ENCODE measurements at regions not wholly inside any gene's neighbourhood (a gene's known extent, or its start where the extent isn't known, plus 50 kb on each side); places are given as distances from the start of the nearest gene placed in this dataset.

DNA sequence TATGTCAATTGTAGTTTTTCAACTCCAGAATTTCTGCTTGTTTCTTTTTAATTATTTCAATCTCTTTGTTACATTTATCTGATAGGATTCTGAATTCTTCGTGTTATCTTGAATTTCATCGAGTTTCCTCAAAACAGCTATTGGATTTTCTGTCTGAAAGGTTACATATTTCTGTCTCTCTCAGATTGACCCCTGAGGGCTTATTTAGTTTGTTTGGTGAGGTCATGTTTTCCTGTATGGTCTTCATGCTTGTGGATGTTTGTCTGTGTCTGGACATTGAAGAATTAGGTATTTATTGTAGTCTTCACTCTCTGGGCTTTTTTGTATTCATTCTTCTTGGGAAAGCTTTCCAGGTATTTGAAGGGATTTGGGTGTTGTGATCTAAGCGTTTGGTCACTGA, 85.6 kb downstream of the SNAPC1 start:
- TF ChIP-seq CTCF (IDR thresholded peaks at IDR 0.05; ENCODE audit: low read depth, low read length) = no peak
- Histone ChIP-seq H3K9me3 (ENCODE audit: severe bottlenecking) (no peaks in the 10 kb centered on the region), H3K27ac (no peak overlapping the region), H3K27me3 (ENCODE audit: insufficient read depth, low read depth, severe bottlenecking) (no peaks in the 10 kb centered on the region), H3K36me3 (no peaks in the 10 kb centered on the region), H3K4me3 (ENCODE audit: low read depth, low read length) (no peak overlapping the region)
- DNase-seq = no peak

DNA sequence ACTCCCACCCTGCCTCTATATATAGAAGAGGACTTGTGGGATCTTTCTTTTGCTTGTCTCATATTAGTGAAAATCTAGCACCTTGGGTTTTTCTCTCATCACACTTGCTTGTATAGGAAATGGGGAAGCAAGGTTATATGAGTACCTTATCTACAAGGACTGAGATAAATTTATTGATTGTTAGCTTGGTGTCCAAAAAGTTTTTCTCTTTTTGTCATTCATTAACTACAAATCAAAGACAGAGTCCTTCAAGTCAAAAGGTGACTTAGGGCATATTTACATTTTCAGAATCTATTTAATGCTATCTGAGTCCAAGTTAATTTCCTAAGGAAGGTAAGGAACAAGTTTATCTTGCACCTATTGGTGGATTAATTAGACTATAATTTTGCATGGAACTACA, 92.7 kb downstream of the SNAPC1 start:
- DNase-seq = no peak
- Histone ChIP-seq H3K27me3 (ENCODE audit: insufficient read depth, low read depth, severe bottlenecking) (no peaks in the 10 kb centered on the region), H3K4me3 (ENCODE audit: low read depth, low read length) (no peak overlapping the region), H3K36me3 (no peaks in the 10 kb centered on the region), H3K9me3 (ENCODE audit: severe bottlenecking) (no peaks in the 10 kb centered on the region), H3K27ac (no peak overlapping the region)
- no peak for TF ChIP-seq CTCF (IDR thresholded peaks at IDR 0.05; ENCODE audit: low read depth, low read length)

- DNase-seq = peak; percentile 52
- Histone ChIP-seq H3K9me3 (ENCODE audit: severe bottlenecking) (no peaks in the 10 kb centered on the region), H3K27ac (no peak overlapping the region), H3K27me3 (ENCODE audit: insufficient read depth, low read depth, severe bottlenecking) (no peaks in the 10 kb centered on the region), H3K36me3 (no peaks in the 10 kb centered on the region), H3K4me3 (ENCODE audit: low read depth, low read length) (no peak overlapping the region)
- TF ChIP-seq CTCF (IDR thresholded peaks at IDR 0.05; ENCODE audit: low read depth, low read length) = peak; percentile 69
Measured at GRCh38 chr14:61860294-61860918, 98.2 kb downstream of the SNAPC1 start.

DNA sequence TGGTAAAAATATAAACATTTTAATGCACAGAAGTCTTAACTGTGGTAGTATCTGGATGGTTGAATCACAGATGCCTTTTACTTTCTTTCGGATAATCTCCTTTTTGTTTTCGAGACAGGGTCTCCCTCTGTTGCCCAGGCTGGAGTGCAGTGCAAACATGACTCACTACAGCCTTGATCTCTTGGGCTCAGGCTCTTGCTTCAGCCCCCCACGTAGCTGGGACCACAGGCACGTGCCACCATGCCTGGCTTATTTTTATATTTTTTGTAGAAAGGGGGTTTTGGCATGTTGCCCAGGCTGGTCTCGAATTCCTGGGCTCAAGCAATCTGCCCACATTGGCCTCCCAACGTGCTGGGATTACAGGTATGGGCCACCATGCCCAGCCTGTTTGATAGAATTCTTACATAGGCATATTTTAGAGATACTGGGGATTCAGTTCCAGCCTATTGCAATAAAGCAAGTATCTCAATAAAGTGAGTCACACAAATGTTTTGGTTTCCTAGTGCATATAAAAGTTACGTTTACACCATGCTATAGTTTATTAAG, 99.2 kb downstream of the SNAPC1 start:
- TF ChIP-seq CTCF (IDR thresholded peaks at IDR 0.05; ENCODE audit: low read depth, low read length) = no peak
- no peak overlapping the region for H3K27ac ChIP-seq
- no peaks in the 10 kb centered on the region for H3K36me3 ChIP-seq
- no peaks in the 10 kb centered on the region for H3K27me3 ChIP-seq (ENCODE audit: insufficient read depth, low read depth, severe bottlenecking)
- H3K4me3 ChIP-seq (ENCODE audit: low read depth, low read length) = no peak overlapping the region
- no peaks in the 10 kb centered on the region for H3K9me3 ChIP-seq (ENCODE audit: severe bottlenecking)
- DNase-seq = no peak

GRCh38 chr14:61864329-61864898, 102.2 kb downstream of the SNAPC1 start:
- H3K27ac ChIP-seq = no peak overlapping the region
- no peak overlapping the region for H3K4me3 ChIP-seq (ENCODE audit: low read depth, low read length)
- no peak for DNase-seq
- H3K9me3 ChIP-seq (ENCODE audit: severe bottlenecking) = no peaks in the 10 kb centered on the region
- H3K27me3 ChIP-seq (ENCODE audit: insufficient read depth, low read depth, severe bottlenecking) = no peaks in the 10 kb centered on the region
- H3K36me3 ChIP-seq = no peaks in the 10 kb centered on the region
- no peak for TF ChIP-seq CTCF (IDR thresholded peaks at IDR 0.05; ENCODE audit: low read depth, low read length)
